ENCODE measurements at regions not wholly inside any gene's neighbourhood (a gene's known extent, or its start where the extent isn't known, plus 50 kb on each side); places are given as distances from the start of the nearest gene placed in this dataset.

DNA sequence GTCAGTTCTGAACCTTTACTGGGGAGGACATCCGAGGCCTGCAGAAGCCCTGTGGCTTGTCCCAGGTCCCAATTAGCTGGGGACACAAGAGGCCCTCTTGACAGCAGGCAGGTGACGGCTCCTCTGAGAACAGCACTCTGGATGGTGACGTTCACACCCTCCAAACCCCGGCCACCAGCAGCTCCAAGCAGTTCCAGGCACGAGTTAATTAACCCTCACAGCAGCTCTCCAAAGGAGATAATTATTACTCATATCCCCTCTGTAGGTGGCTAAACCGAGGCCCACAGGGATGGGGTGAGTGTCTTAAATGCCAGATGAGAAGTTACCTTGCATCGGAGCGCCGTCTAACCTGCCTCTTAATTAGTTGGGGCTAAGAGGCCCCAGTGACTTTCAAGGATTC, 168.9 kb upstream of the CIBAR2 start:
- TF ChIP-seq, protein P1, sequence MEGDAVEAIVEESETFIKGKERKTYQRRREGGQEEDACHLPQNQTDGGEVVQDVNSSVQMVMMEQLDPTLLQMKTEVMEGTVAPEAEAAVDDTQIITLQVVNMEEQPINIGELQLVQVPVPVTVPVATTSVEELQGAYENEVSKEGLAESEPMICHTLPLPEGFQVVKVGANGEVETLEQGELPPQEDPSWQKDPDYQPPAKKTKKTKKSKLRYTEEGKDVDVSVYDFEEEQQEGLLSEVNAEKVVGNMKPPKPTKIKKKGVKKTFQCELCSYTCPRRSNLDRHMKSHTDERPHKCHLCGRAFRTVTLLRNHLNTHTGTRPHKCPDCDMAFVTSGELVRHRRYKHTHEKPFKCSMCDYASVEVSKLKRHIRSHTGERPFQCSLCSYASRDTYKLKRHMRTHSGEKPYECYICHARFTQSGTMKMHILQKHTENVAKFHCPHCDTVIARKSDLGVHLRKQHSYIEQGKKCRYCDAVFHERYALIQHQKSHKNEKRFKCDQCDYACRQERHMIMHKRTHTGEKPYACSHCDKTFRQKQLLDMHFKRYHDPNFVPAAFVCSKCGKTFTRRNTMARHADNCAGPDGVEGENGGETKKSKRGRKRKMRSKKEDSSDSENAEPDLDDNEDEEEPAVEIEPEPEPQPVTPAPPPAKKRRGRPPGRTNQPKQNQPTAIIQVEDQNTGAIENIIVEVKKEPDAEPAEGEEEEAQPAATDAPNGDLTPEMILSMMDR (IDR thresholded peaks at IDR 0.05), result no peak
- TF ChIP-seq POLR2A (IDR thresholded peaks at IDR 0.05), result no peak

Measured in uterus (tissue), 2 donors.